Loucy (cell line): ENCODE measurements at regions not wholly inside any gene's neighbourhood (a gene's known extent, or its start where the extent isn't known, plus 50 kb on each side); places are given as distances from the start of the nearest gene placed in this dataset.

Experiments
- H2AFZ ChIP-seq: fragments of 200-600 bp; sonication (generic); 2 replicates; pipeline ENCODE4 v1.6.0; 2016; ENCODE audit warnings: antibody characterized with exemption, mild to moderate bottlenecking, low read length, moderate library complexity
- H3F3A ChIP-seq: fragments of 200-600 bp; 2 replicates; pipeline ENCODE4 v1.6.0; 2016; ENCODE audit warnings: antibody characterized with exemption, low read depth, mild to moderate bottlenecking
- H3K27me3 ChIP-seq: fragments of 200-600 bp; sonication (generic); 2 replicates; pipeline ENCODE4 v1.6.1; 2014; ENCODE audit warnings: low read length, mild to moderate bottlenecking; ENCODE audit not compliant: insufficient read depth, poor library complexity, severe bottlenecking
- H3K36me3 ChIP-seq: fragments of 200-600 bp; sonication (generic); 2 replicates; pipeline ENCODE4 v1.6.1; 2016; ENCODE audit warnings: low read length; ENCODE audit not compliant: insufficient read depth
- H3K4me1 ChIP-seq: fragments of 200-600 bp; sonication (generic); 2 replicates; pipeline ENCODE4 v1.5.1; 2014; ENCODE audit warnings: low read length, mild to moderate bottlenecking; ENCODE audit not compliant: insufficient read depth, poor library complexity, severe bottlenecking
- H3K4me2 ChIP-seq: fragments of 200-600 bp; sonication (generic); 2 replicates; pipeline ENCODE4 v1.6.0; 2014; ENCODE audit warnings: antibody characterized with exemption, low read length, low read depth, mild to moderate bottlenecking; ENCODE audit not compliant: poor library complexity, severe bottlenecking
- H3K4me3 ChIP-seq: fragments of 200-600 bp; sonication (generic); 2 replicates; pipeline ENCODE4 v1.5.1; 2014; ENCODE audit warnings: low read length, mild to moderate bottlenecking, mixed read lengths; ENCODE audit not compliant: poor library complexity, severe bottlenecking
- H3K79me2 ChIP-seq: fragments of 200-600 bp; sonication (generic); 2 replicates; pipeline ENCODE4 v1.6.1; 2014; ENCODE audit warnings: low read length; ENCODE audit not compliant: insufficient read depth
- H3K9ac ChIP-seq: fragments of 200-600 bp; sonication (generic); 2 replicates; pipeline ENCODE4 v1.6.0; 2014; ENCODE audit warnings: mild to moderate bottlenecking, low read depth, low read length, moderate library complexity; ENCODE audit not compliant: poor library complexity, severe bottlenecking
- H3K9me2 ChIP-seq: fragments of 200-600 bp; sonication (generic); replicated peaks from 2 replicates; pipeline ENCODE4 v1.6.1; 2016; ENCODE audit warnings: low read depth, low read length, mixed read lengths
- H3K9me3 ChIP-seq: fragments of 200-600 bp; sonication (generic); 2 replicates; pipeline ENCODE4 v1.6.1; 2014; ENCODE audit warnings: mild to moderate bottlenecking, antibody characterized with exemption, low read length, low read depth; ENCODE audit not compliant: insufficient read depth
- H4K20me1 ChIP-seq: fragments of 200-600 bp; sonication (generic); 2 replicates; pipeline ENCODE4 v1.6.0; 2014; ENCODE audit warnings: antibody characterized with exemption, low read length, mild to moderate bottlenecking; ENCODE audit not compliant: insufficient read depth, poor library complexity, severe bottlenecking
- EZH2phosphoT487 ChIP-seq: fragments of 200-600 bp; IDR thresholded peaks from 2 replicates; pipeline ENCODE4 v1.6.1; 2018; ENCODE audit warnings: antibody characterized with exemption, mild to moderate bottlenecking, moderate library complexity, borderline replicate concordance
- TF ChIP-seq, protein P1 (sequence below): fragments of 200-600 bp; sonication (generic); conservative IDR thresholded peaks from 2 replicates; pipeline ENCODE4 v1.5.1; 2014; ENCODE audit warnings: mild to moderate bottlenecking, antibody characterized with exemption, low read length

DNA sequence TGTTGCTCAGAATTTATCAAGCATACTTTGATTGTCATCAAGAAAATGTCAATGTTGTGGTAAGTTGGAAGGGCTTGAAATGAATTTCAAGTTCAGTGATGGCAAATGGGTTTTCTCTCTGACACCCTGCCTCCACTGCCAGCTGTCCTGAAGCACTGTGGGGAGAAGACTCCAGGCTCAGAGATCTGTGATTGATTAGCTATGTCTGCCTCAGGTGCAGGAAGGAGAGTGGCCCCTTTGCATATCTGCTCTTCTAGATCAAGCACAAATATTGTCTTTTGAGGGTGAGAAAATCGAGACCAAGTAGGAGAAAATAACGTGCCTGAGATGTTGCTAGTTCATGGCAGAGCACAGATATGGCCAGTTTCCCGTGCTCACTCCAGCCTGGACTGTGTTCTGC, 178.8 kb upstream of the GLI2 start:
- Histone ChIP-seq H3K4me3 (no peak overlapping the region), H2AFZ (no peak overlapping the region; the same call in 1 of the 2 replicates), H3K9me3 (no peaks in the 10 kb centered on the region), H3K27me3 (no peaks in the 10 kb centered on the region), H3K36me3 (no peaks in the 10 kb centered on the region), H3K9ac (no peak overlapping the region), H3K9me2 (no peaks in the 10 kb centered on the region), H3F3A (no peaks in the 10 kb centered on the region), H3K4me2 (no peak overlapping the region), H4K20me1 (no peaks in the 10 kb centered on the region), H3K79me2 (no peaks in the 10 kb centered on the region), H3K4me1 (no peaks in the 10 kb centered on the region)
- TF ChIP-seq EZH2phosphoT487, result no peak
- TF ChIP-seq, protein P1, sequence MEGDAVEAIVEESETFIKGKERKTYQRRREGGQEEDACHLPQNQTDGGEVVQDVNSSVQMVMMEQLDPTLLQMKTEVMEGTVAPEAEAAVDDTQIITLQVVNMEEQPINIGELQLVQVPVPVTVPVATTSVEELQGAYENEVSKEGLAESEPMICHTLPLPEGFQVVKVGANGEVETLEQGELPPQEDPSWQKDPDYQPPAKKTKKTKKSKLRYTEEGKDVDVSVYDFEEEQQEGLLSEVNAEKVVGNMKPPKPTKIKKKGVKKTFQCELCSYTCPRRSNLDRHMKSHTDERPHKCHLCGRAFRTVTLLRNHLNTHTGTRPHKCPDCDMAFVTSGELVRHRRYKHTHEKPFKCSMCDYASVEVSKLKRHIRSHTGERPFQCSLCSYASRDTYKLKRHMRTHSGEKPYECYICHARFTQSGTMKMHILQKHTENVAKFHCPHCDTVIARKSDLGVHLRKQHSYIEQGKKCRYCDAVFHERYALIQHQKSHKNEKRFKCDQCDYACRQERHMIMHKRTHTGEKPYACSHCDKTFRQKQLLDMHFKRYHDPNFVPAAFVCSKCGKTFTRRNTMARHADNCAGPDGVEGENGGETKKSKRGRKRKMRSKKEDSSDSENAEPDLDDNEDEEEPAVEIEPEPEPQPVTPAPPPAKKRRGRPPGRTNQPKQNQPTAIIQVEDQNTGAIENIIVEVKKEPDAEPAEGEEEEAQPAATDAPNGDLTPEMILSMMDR, result no peak

DNA sequence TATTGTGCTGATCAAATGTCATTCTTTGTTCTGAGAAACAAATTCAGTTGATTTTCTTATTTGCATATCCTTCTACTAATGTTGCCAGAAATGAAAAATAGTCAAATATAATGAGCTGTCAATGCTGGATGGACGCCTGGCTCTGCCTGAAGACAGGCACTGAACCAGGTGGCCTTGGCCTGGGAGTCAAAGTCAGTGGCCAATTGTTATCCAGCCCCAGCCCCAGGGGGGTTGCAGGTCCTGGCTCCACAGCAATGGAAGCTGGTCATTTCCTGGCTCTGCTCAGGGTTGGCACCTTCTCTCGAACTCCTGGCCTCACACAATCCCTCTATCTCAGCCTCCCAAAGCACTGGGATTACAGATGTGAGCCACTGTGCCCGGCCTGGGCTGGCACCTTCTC, 176.8 kb upstream of the GLI2 start:
- H3K4me2 ChIP-seq, result no peak overlapping the region
- no peaks in the 10 kb centered on the region for H3K4me1 ChIP-seq
- H3K27me3 ChIP-seq, result no peaks in the 10 kb centered on the region
- H3K36me3 ChIP-seq, result no peaks in the 10 kb centered on the region
- no peaks in the 10 kb centered on the region for H3K9me3 ChIP-seq
- no peaks in the 10 kb centered on the region for H3F3A ChIP-seq
- TF ChIP-seq EZH2phosphoT487, result no peak
- TF ChIP-seq, protein P1, result no peak
- no peak overlapping the region for H3K9ac ChIP-seq
- no peak overlapping the region for H2AFZ ChIP-seq
- H3K79me2 ChIP-seq, result no peaks in the 10 kb centered on the region
- H3K9me2 ChIP-seq, result no peaks in the 10 kb centered on the region
- no peak overlapping the region for H3K4me3 ChIP-seq
- no peaks in the 10 kb centered on the region for H4K20me1 ChIP-seq

GRCh38 chr2:120559401-120559800, 176.3 kb upstream of the GLI2 start:
- no peak for TF ChIP-seq EZH2phosphoT487
- TF ChIP-seq, protein P1, result no peak
- H4K20me1 ChIP-seq, result no peaks in the 10 kb centered on the region
- H3K9ac ChIP-seq, result no peak overlapping the region
- no peak overlapping the region for H2AFZ ChIP-seq
- no peaks in the 10 kb centered on the region for H3K9me3 ChIP-seq
- no peaks in the 10 kb centered on the region for H3K27me3 ChIP-seq
- no peak overlapping the region for H3K4me2 ChIP-seq
- H3K4me3 ChIP-seq, result no peak overlapping the region
- no peaks in the 10 kb centered on the region for H3K79me2 ChIP-seq
- H3K4me1 ChIP-seq, result no peaks in the 10 kb centered on the region
- no peaks in the 10 kb centered on the region for H3K9me2 ChIP-seq
- H3K36me3 ChIP-seq, result no peaks in the 10 kb centered on the region
- no peaks in the 10 kb centered on the region for H3F3A ChIP-seq
